Astrocyte (in vitro differentiated cells and primary cell): ENCODE measurements at regions not wholly inside any gene's neighbourhood (a gene's known extent, or its start where the extent isn't known, plus 50 kb on each side); places are given as distances from the start of the nearest gene placed in this dataset.

Experiments
- EZH2 ChIP-seq: IDR thresholded peaks from 2 replicates; pipeline ENCODE4 v1.6.1; 2012; ENCODE audit warnings: mild to moderate bottlenecking, low read length, inconsistent platforms; ENCODE audit not compliant: insufficient read depth
- TF ChIP-seq, protein P1 (sequence below): IDR thresholded peaks from 2 replicates; pipeline ENCODE4 v1.5.1; 2011; ENCODE audit warnings: low read depth, mild to moderate bottlenecking, inconsistent platforms, low read length, moderate library complexity; ENCODE audit not compliant: insufficient read depth

DNA sequence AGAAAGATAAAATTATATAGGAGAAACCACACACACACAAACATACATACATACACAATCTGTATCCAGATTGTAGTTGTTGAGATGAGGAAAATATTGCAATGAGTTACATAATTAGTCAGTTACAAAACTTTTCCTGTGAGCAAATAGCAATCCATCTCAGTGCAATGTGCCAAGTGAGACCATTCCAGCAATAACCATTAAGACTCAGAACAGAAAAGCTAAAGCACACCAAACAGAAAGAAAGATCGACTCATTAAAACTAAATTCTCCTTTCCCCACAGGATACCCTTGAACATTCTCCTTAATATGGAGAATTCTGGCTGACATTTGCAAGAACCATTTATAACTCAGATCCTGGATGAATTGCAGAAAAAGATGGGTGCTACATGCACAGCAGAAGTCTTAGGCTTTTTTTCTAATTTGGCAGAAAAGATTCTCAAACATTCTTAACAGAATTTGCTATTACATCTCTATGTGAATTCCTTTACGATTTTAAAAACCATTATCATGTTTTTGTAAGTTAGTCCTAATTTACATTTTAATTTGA lies 1341.2 kb upstream of the SPRY2 start:
- TF ChIP-seq, protein P1, sequence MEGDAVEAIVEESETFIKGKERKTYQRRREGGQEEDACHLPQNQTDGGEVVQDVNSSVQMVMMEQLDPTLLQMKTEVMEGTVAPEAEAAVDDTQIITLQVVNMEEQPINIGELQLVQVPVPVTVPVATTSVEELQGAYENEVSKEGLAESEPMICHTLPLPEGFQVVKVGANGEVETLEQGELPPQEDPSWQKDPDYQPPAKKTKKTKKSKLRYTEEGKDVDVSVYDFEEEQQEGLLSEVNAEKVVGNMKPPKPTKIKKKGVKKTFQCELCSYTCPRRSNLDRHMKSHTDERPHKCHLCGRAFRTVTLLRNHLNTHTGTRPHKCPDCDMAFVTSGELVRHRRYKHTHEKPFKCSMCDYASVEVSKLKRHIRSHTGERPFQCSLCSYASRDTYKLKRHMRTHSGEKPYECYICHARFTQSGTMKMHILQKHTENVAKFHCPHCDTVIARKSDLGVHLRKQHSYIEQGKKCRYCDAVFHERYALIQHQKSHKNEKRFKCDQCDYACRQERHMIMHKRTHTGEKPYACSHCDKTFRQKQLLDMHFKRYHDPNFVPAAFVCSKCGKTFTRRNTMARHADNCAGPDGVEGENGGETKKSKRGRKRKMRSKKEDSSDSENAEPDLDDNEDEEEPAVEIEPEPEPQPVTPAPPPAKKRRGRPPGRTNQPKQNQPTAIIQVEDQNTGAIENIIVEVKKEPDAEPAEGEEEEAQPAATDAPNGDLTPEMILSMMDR, result no peak
- no peak for TF ChIP-seq EZH2
